Ishikawa (cell line): ENCODE measurements at regions not wholly inside any gene's neighbourhood (a gene's known extent, or its start where the extent isn't known, plus 50 kb on each side); places are given as distances from the start of the nearest gene placed in this dataset.

Source experiments
- EP300 ChIP-seq: IDR thresholded peaks from 2 replicates; pipeline ENCODE4 v1.6.1; 2012; ENCODE audit warnings: borderline replicate concordance
- MAX ChIP-seq: IDR thresholded peaks from 2 replicates; pipeline ENCODE4 v1.6.1; 2012
- RAD21 ChIP-seq: IDR thresholded peaks from 2 replicates; pipeline ENCODE4 v1.6.1; 2012; ENCODE audit warnings: low read depth
- REST ChIP-seq: IDR thresholded peaks from 2 replicates; pipeline ENCODE4 v1.6.1; 2012; ENCODE audit warnings: low read depth, mild to moderate bottlenecking
- TAF1 ChIP-seq: IDR thresholded peaks from 2 replicates; pipeline ENCODE4 v1.6.1; 2012; ENCODE audit warnings: low read depth, mild to moderate bottlenecking
- USF1 ChIP-seq: IDR thresholded peaks from 2 replicates; pipeline ENCODE4 v1.6.1; 2012
- YY1 ChIP-seq: IDR thresholded peaks from 2 replicates; pipeline ENCODE4 v1.6.1; 2012; ENCODE audit warnings: low read depth

GRCh38 chr2:134127496-134127895, 126.4 kb upstream of the MGAT5 start:
- no peak for TF ChIP-seq EP300
- TF ChIP-seq RAD21, result no peak
- TF ChIP-seq MAX, result no peak
- no peak for TF ChIP-seq YY1
- TF ChIP-seq USF1, result no peak
- no peak for TF ChIP-seq REST
- no peak for TF ChIP-seq TAF1
